ENCODE measurements at regions not wholly inside any gene's neighbourhood (a gene's known extent, or its start where the extent isn't known, plus 50 kb on each side); places are given as distances from the start of the nearest gene placed in this dataset.
"Not testable (repeated sequence)": the region's sequence is repeated elsewhere in the genome, so short reads cannot be mapped to it uniquely, and the experiment has no call there.

GRCh38 chr14:104404922-104405321, 174.6 kb upstream of the C14orf180 start:
- DNase-seq = no peak

DNA sequence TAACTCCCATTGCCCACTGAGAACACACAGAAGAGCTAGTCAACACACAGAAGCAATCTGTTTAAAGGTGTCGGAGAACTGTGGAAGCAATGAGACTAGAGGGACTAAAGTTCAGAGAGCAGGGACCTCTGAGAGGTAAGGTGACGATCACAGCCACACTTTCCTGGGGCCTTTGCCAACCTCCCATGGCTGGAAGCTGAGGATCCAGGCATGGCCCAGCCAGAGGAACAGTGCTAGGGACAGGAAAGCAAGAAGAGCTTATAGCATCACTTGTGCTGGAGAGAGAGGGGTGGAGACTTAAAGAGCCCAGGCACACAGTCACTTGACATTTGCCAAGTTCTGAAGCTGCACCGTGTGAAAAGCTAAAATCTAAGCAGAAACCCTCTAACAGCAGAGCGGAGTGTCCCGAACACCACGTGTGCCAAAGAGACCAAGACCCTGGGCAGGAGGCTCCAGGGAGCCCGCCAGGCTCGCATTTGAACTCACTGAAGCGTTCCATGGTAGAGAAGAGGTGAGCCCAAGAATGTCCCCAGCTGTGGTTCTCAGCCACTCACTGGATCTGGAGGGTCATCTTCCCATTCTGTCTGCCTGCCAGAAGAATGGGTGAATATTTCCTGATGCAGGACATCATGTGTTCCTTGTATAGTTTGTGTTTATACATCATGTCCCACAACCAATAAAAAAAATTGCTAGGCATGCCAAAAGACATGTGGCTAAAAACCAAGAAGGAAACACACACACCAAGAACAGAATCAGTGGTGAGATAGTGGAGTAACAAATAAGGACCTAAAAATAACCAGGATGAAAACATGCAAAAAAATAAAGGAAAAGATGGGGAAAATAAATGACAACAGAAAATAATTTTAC, 174.0 kb upstream of the C14orf180 start:
- DNase-seq = no peak

- DNase-seq = no peak
These were observed 172.7 kb upstream of the C14orf180 start for GRCh38 chr14:104406831-104407230.

DNA sequence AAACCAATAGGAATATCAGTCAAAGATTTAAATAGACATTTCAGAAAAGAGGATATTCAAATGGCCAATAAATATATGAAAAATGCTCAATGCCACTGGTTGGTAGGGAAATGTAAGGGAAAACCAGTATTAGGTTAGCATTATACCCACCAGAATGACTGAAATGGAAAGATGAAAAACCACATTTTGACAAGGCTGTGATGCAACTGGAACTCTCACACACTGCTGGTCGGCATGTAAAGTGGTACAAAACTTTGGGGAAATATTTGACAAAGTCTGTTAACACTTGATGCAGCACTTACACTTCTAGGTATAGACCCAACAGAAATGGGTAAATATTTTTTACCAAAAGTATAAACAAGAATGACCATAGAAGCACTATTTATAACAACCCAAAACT, 163.2 kb upstream of the C14orf180 start:
- DNase-seq = no peak

DNA sequence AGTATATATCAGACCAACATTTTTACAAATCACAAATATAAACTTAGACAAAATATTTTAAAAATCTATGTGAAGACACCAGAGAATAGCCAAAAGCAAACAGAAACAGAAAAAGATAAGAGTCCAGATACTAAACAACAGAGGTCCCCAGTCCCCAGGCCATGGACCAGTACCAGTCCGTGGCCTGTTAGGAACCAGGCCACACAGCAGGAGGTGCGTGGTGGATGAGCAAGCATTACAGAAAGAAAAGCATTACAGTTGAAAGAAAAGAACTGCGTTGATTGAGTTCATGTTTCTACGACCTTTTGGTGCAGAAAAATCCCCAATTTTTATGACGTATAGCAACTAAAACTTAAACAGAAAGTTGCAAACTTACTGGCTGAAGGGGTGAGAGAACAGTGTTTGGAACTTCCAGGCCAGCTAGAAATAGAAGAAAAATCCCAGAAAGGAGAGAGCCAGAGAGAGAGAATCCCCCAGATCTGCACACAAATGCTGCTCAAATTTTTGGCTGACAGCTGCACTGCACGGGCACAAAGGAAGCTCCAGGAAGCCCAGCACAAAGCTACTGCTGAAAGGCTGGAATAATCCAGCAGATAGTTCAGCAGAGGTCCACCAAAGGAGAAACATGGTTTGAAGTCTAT, 159.6 kb upstream of the C14orf180 start:
- DNase-seq = no peak

DNA sequence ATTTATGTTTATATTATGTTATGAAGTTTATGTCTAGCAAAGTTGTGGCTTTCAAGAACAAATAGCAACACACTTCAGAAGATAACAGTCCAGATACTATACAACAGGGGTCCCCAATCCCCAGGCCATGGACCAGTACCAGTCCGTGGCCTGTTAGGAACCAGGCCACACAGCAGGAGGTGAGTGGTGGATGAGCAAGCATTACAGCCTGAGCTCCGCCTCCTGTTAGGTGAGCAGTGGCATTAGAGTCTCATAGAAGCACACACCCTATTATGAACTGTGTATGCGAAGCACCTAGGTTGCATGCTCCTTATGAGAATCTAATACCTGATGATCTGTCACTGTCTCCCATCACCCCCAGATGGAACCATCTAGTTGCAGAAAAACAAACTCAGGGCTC, 159.0 kb upstream of the C14orf180 start:
- not testable (repeated sequence) for DNase-seq

DNA sequence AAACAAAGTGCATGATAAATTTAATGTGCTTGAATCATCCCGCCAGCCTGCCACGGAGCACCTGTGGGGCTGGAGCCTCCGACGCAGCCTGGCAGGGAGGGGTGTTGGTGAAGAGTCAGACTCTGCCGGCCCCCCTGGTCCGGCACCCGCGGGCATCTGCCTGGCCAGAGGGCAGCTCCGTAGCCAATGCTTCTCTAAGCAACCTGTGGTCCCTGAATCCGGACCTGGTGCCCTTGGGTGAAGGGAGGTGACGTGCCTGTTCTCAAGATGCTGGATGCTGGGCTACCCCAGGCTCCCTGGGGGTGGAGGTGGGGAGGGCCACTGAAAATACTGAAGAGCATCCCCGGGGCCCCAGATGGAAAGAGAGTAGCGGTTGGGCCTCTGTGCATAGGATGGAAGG, 158.6 kb upstream of the C14orf180 start:
- no peak for DNase-seq

DNA sequence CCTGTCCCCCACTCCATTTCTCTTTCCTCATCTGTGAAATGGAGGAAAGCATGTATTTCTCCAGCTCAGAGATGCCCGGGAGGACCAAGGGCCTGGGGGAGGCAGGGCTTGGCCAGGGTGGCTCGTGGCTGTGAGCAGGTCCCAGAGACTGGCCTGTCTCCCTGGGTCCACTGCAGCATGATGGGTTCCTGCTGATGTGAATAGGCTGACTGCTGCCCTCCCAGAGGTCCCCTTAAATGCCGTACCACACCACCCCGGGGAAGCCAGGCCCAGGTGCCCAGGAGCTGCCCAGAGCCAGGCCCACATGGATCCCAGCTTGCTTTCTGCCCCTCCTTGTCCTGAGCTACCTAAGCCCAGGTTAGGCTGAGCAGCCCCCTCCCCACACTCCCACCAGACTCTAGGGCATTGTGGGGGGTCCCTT, 158.2 kb upstream of the C14orf180 start:
- DNase-seq = no peak

DNA sequence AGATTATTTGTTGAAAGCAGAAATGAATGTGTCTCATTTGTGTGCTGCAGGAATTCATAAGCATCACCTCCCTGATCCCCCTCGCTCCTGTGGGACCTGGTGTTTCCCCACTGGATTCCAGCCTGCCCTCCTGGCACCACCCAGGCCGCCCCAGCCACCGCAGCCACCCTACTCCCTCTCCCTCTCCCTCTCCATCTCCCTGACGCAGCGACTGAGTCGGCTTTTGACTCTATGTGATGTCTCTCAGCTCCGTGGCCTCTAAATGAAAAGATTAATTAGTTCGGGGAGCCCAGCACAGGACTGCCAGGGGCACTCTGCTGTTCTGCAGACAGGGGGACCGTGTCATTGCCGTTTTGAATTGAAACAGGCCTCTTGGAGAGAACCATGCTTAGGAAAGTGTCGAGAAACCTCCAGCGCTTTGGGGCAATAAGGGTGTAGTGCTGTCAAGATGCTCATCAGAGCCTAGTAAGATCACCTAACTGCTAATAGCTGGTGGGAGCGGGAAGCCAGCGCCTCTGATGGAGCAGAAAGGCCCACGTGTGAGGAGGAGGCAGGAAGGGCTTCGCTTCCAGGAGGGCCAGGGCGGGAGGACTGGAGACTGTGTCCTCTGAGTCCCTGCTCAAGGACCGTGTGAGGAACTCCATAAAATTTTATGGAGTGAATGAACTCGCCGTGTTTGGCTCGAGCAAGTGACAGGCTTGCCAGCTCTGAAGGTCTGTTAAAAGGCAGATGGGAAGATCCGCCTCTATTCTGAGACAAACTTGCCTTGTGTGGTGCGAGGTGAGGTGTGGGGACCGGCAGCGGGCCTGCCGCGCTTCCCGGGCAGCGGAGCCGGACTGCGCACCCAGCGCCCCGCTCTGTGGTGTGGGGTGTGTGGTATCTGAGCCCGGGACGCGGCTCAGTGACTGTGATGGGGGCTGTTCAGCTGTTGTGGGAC, 157.4 kb upstream of the C14orf180 start:
- no peak for DNase-seq

DNA sequence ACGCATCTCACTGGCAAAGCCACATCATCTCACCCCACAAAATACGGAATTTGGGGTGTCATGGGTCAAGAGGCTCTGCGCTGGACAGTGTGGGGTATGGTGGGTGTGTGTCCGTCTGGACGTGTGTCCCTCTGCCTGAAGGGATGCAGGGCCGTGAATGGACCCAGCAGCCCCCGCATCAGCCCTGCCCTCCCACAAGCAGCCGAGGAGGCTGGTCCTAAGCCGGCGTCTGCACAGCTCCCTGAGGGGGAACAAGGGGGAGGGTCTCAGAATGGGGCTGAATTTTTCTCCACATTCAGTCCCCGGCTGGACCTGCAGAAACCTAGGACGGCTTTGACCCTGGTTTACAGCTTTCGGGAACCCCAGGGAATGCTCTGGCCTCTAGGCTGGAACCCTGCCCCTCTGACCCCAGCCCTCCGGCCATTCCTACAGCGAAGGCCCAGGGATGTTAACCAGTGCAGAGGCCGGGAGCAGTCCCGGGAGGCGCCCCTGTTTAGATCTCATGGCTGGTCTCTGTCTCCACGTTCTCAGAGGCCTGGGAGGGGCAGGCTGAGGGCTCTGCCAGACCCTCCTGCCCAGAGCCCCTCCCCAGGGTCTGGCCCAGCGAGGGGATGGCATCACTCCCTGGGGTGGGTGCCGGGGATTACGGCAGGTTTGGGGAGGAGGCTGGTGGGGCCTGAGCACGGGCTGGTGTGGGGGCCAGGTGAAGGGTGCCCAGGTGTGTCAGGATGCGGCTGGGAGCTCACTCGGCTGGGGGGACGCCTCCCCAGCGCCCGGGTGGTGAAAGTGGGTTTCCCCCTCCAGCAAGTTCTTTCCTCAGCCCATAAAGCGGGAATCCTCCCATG, 156.5 kb upstream of the C14orf180 start:
- DNase-seq = no peak

GRCh38 chr14:104423701-104424405, 155.7 kb upstream of the C14orf180 start:
- no peak for DNase-seq

- no peak for DNase-seq
These were observed 155.0 kb upstream of the C14orf180 start for GRCh38 chr14:104424406-104425072.

DNA sequence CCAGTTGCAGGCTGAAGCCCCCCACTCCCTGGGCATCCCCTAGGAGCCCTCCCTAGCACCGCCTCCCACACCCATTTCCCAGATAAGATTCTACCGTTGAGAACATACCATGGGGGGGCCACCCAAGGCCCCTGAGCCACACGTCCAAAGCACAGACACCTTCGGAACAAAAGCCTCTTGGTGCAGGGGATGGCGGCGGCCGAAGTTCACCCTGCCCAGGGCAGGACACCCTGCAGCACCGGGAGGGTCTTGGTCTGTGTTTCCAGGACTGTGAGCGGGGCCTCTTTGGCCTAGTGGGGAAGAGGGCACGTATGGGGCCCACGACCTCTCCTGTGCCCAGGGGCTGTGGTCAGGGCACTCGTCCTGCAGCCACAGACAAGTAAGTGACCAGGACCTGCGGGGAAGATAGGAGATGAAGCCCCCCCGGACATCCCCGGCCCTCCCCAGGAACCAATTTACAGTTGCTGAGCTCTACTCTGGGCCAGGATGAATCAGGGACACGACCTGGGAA, 154.3 kb upstream of the C14orf180 start:
- DNase-seq = no peak

- no peak for DNase-seq
These were observed 153.6 kb upstream of the C14orf180 start for GRCh38 chr14:104425763-104426646.

GRCh38 chr14:104427131-104427851, 152.3 kb upstream of the C14orf180 start:
- DNase-seq = no peak

DNA sequence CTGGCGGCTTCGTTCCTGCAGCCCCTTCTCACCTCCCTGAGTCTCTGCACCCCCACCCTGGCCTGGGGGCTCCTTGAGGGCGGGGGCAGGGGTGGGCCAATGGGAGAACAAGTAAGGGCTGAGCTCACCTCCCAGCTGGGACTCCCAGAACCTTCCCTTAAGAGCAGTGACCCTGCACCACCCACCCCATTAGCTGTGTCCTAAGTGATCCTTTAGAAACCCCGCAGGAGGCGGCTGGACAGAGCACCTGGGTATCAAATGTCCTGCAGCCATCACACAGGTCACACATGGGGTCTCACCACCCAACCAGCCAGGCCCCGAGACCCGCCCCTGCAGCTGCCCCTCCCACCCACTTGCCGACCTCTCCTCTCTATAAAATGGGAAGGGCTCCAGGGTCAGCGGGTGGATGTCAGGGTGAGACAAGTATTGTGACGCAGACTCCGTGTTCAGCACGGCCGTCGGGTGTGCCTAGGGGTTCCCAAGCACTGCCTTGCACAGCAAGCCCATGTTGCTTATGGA, 151.2 kb upstream of the C14orf180 start:
- DNase-seq = no peak

DNA sequence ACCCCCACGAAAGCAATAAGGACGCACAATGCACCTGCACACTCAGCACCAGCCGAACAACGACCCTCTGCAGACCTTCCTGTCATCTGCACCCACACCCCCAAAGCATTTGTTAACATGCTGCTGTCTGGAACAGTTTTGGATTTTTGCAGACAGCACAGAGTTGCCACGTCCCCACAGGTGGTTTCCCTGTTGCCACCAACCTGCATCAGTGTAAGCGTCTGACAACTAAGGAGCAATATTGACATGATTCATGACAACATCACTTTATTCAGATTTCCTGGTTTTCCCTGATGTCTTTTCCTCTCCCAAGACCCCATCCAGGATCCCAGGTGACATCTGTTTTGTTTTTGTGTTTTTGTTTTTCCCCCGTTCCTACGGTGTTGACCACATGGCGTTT, 150.7 kb upstream of the C14orf180 start:
- DNase-seq = no peak

DNA sequence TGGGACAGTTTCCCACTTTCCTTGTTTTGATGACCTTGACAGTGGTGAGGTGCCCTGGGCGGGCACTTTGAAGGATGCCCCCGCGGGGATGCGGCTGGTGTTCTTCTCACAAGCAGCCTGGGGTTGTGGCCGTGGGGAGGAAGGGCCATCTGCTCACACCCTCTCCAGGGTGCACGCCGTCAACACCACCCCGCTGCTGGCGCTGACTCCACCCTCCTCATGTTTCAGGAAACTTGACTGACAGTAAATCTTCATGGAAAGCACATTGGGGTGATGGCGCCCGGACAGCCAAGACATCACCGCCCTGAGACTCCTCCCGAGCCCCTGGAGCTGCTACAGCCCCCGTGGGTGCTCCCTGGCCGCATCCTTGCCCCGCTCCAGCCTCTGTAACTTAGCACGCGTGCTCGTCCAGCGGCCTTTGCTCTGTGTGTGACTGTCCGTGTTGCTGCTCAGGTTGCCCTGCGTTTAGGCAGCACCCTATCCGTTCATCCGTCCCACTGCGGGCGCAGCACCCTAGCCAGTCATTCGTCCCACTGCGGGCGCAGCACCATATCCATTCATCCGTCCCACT, 150.2 kb upstream of the C14orf180 start:
- no peak for DNase-seq

All from Kasumi-1 (cell line).